H7 (cell line): ENCODE measurements at regions not wholly inside any gene's neighbourhood (a gene's known extent, or its start where the extent isn't known, plus 50 kb on each side); places are given as distances from the start of the nearest gene placed in this dataset.
"Not testable (repeated sequence)": the region's sequence is repeated elsewhere in the genome, so short reads cannot be mapped to it uniquely, and the experiment has no call there.

ENCODE experiments used
- DNase-seq: peaks from one replicate; pipeline ENCODE4 v3.0.0; 2012
- H3K27me3 ChIP-seq: 2 replicates; pipeline ENCODE4 v1.6.0; 2011; ENCODE audit warnings: mild to moderate bottlenecking, low read length; ENCODE audit not compliant: control insufficient read depth, insufficient read depth
- H3K36me3 ChIP-seq: replicated peaks from 2 replicates; pipeline ENCODE4 v1.5.1; 2011; ENCODE audit warnings: low read length; ENCODE audit not compliant: control insufficient read depth, insufficient read depth
- H3K4me3 ChIP-seq: 2 replicates; pipeline ENCODE4 v1.5.1; 2011; ENCODE audit warnings: low read depth, mild to moderate bottlenecking, control low read depth, low read length, moderate library complexity; ENCODE audit not compliant: insufficient read depth

DNA sequence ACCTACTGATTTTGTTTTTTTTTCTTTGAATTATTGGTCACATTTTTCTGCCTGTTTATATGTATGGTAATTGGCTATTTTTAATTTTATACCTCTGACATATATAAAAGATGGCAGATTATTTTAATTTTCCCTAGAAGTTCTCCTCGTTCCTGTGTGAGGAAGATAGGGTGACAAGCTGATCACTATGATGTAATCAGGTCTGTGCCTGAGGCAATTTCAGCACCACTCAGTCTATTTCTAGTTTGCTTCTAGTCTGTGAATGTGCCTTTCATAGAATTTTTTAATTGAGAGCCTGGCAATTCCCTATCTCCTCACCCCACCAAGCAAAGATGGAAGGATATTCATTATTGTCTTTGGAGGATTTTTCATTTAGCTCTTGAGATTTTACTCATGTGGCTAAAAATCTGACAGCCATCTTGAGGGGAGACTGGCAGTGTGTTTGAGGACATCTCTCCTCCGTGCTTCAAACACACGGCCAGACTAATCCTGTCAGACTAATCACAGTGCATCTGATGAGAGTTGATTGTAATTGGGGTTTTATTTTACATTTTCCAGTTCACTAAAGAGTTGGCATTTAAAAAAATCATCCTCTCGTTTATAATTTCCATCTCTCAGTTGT is 500.3 kb downstream of the TRIML1 start:
- H3K27me3 ChIP-seq = no peaks in the 10 kb centered on the region; the same call in 1 of the 2 replicates
- H3K36me3 ChIP-seq = no peaks in the 10 kb centered on the region
- no peak for DNase-seq

DNA sequence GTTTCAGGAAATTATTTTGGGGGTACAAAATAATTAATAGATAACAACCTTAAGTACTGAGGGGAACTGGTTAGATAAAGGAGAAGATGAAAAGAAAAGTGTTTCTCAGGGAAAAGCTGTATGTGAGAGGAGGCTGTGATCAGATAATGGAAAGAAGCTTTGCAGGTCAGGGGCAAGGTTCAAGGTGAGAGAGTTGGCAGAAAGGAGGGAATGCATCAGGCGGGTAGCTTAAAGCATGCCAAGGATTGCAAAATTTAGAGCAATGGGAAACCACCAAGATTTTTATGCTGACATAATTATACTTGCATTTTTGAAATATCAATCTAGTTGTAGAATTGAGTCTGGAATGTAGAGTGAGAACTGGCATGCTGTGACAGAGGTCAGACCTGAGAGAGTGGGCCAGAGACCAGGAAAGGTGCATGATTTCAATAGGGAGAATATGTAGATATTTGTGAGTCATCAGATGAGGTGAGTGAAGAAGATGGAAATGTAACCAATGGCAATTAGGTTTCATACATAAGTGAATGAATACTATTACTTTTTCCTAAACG is 508.7 kb downstream of the TRIML1 start:
- no peaks in the 10 kb centered on the region for H3K36me3 ChIP-seq
- no peak overlapping the region for H3K4me3 ChIP-seq
- H3K27me3 ChIP-seq = no peaks in the 10 kb centered on the region
- DNase-seq = no peak

More for the DNA sequence above, 500.3 kb downstream of the TRIML1 start:
- no peak overlapping the region for H3K4me3 ChIP-seq

DNA sequence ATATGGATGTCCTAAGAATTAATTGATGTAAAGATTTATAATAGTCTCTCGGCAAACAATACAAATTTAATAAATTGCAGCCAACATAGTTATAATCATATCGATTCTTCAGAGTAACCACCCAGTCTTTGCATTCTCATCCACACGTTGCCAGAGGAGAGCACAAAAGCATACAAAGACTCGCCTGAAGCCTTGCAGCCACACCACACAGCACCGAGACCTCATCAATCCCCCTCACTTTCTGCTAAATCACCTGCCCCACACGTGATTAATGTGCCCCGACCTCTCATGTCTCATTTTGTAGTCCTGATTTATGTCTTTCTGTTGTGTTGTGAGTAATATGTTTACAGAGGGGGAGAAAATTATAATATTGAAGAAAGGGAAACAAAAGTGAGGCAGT is 510.4 kb downstream of the TRIML1 start:
- no peak for DNase-seq
- no peaks in the 10 kb centered on the region for H3K27me3 ChIP-seq
- H3K4me3 ChIP-seq = no peak overlapping the region
- no peaks in the 10 kb centered on the region for H3K36me3 ChIP-seq

DNA sequence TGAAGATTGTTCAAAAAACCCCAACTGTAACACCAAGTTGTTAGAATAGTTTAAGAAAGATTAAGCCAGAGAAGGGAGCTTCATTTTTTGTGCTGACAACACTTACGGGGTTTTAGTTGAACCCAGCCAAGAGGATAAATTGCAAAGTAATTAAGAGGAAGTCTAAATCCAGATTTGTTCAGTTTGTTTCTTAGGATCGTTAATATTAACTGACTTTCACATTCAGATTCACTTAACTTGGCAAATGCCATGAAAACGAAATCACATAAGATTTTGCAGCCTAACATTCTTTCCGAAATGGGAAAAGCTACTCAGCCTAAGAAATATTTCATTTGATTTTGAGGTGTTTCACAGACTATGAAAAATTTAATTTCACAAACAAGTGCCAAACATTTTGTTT is 511.3 kb downstream of the TRIML1 start:
- H3K4me3 ChIP-seq = no peak overlapping the region
- DNase-seq = no peak
- H3K36me3 ChIP-seq = no peaks in the 10 kb centered on the region
- no peaks in the 10 kb centered on the region for H3K27me3 ChIP-seq

DNA sequence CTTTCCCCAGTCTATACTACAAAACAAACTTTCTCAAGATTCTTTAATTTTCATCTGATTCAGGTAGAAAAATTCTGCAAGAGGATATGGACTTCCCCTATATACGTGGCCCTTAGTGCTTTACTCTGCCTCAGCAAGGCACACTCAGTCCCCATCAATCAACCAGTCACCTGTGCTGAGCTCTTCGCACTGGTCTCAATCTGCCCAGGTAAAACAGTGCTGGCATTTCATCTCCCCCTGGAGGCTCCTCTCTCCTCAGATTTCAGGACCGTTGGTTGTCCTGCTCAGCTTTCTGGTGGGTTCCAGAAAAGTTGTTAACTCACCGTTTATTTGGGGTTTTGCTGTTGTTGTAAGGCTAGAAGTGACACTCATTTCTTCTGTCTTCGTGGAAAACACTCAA is 518.1 kb downstream of the TRIML1 start:
- Histone ChIP-seq H3K27me3 (no peaks in the 10 kb centered on the region), H3K36me3 (no peaks in the 10 kb centered on the region), H3K4me3 (no peak overlapping the region)
- DNase-seq = peak; percentile 38

DNA sequence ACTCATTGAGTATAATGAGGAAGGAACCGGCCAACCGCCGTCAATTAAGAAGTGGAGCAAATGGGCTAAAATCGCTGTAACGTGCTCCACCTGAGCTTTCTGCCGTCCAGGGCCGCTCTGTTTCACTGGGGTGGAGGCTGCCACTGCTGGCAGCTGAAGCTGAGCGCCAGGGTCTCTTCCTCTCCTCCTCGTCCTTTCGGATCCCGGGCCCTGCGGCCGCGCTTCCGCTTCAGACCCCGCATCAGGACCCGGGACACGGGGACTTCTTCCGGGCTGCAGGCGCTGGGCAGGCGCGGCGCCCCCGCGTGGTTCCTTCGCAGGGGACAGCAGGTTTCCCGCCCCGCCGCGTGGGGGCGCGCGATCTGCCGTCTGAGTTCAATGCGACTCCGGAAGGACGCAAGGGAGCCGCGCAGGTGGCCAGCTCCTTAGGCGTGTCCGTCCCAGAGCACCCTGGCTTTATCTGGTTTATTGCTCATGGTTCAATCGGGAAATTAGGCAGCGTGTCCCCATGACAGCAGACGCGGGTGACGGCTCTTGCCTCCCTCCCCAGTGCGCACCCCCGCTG is 519.8 kb downstream of the TRIML1 start:
- no peaks in the 10 kb centered on the region for H3K36me3 ChIP-seq
- DNase-seq = peak; percentile 71

DNA sequence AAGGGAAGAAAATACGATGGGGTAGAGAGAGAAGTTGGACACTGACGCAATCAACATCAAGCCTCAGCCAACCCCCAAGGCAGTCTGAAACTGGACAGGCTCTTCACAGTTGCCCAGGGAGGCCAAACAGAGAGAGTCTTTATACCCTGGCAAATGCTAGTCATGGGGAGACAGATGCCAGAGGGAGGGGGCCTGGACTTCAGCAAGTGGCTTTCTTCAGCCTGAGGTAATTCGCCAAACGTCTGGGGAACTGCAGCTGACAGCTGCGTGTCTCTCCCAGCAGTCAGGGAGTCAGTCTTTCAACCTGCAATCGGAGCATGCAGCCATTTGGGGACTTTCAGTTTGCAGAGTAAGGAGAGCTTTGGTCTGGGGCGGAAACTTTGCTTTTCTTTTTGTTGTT is 521.6 kb downstream of the TRIML1 start:
- DNase-seq = no peak
- H3K27me3 ChIP-seq = no peaks in the 10 kb centered on the region
- no peak overlapping the region for H3K4me3 ChIP-seq
- no peaks in the 10 kb centered on the region for H3K36me3 ChIP-seq

More for the DNA sequence above, 519.8 kb downstream of the TRIML1 start:
- Histone ChIP-seq H3K27me3 (no peaks in the 10 kb centered on the region), H3K4me3 (no peak overlapping the region)

DNA sequence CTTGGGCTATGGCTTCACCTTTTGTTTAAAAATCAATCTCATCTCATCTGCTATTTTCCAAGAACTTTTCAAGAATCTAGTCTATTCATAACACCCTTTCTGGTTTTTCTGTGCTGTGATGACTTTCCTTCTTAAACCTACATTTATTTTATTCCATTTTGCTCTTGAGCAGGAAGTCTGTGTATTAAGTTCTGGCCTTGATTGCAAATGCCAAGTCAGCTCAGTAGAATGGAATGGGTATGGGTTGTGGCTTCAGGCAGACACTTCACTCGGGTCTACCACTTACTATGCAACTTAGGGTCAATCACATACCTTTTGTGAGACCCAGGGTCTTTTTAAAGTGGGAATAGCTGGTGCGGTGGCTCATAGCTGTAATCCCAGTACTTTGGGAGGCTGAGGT is 522.3 kb downstream of the TRIML1 start:
- Histone ChIP-seq H3K27me3 (no peaks in the 10 kb centered on the region), H3K4me3 (no peak overlapping the region), H3K36me3 (no peaks in the 10 kb centered on the region)
- DNase-seq = no peak

DNA sequence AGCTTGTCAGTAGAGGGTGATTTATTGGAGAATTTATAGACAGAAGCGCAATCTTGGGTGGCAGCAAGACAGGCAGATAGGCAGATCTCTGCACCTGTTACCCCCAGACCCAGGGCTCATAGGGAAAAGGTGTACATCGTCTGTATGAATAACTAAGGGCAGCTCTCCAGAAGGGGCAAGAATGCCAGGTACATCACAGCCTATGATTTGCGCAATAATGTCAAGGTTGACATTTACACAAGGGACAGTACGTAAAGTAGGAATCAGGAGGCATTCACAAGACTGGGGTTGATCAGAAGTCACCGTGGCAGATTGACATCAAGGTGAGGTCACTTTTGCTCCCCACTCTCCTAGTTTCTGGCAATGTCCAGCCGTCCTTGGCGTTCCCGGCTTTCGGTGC is 524.1 kb downstream of the TRIML1 start:
- no peak for DNase-seq
- no peaks in the 10 kb centered on the region for H3K36me3 ChIP-seq
- no peak overlapping the region for H3K4me3 ChIP-seq
- no peaks in the 10 kb centered on the region for H3K27me3 ChIP-seq

DNA sequence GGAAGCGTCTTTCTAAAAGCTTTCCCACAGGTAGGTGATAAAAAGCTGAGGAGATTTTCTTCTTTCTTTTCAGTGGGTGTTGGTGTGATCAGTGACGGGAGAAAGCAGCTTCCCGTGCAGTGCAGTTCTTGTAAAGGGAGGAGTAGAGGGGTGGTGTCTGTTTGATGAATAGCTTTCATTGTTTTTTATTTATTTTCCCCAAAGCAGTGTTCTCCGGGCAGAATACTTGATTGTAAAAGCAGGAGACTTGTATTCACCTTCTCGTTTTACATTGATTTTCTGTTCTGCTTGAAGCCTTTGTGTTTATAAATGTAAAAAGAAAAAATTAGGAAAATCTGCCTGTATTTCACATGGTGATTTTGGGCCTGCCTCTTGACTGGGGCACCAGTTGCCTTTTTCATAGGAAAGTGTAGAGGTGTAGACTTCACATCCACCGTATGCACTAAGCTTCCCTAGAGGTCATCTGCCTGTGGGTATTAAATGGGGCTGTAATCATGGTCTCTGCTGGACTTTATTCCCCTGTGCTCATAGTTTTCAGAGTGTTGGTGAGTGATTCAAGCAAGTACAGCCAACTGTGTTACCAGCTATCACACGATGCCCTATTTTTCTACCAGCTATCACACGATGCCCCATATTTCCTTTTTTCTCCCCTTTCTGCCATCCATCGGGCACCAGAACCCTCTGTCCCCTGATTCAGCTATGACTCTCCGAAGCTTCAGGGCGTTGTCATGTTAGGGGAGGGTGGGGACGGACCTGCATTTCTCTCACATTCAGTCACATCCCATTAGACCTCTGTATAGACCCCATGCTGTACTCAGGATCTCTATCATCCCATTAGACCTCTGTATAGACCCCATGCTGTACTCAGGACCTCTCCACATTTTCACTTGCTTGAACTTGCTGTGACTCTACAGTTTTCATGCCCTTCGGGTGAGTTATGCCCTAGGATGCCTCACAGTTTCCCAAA is 526.5 kb downstream of the TRIML1 start:
- H3K4me3 ChIP-seq = no peak overlapping the region
- DNase-seq = no peak
- H3K27me3 ChIP-seq = no peaks in the 10 kb centered on the region
- no peaks in the 10 kb centered on the region for H3K36me3 ChIP-seq

DNA sequence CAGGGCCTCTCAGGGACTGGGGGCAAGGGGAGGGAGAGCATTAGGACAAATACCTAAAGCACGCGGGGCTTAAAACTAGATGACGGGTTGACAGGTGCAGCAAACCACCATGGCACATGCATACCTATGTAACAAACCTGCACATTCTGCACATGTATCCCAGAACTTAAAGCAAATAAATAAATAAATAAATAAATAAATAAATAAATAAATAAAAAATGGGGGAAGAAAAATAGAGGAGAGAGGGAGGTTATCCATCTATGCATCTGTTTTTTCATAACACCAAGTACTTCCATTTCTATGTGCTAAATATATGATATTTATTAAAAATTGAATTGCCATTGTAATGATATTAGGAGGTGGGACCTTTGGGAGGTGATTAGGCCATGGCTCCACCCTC is 539.5 kb downstream of the TRIML1 start:
- H3K27me3 ChIP-seq, H3K4me3 ChIP-seq, H3K36me3 ChIP-seq, DNase-seq: not testable (repeated sequence)

DNA sequence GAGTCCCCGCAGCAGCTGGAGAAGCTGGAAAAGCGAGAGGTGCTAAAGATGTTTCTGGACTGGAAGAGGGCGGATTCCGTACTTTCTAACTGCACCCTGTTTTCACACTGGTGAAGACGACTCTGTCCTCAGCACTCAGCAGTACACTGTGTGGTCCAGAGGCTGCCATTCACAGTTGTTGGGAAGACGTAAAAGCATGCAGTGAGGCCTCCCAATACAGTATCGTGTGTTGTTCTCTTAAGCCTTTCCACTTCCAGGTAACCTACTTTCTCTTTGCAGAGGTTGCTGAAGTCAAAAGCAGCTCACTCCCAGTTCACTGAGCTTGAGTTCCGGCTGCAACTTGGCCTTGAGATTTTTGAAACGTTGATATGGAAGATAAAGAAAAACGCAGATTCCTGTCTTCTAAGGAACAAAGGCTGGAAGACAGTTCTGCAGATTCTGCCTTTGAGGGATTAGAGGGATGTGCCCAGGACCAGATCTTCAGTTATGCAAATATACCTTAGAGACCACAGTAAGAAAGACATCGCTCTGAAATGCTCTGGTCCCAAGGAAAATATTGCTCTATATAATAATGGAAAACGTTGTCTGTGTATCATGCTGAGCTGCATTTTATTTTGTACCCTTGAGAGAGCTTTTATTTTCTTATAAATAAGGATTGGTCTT is 540.9 kb downstream of the TRIML1 start:
- H3K36me3 ChIP-seq = no peaks in the 10 kb centered on the region
- H3K27me3 ChIP-seq = no peaks in the 10 kb centered on the region
- H3K4me3 ChIP-seq = no peak overlapping the region
- no peak for DNase-seq

DNA sequence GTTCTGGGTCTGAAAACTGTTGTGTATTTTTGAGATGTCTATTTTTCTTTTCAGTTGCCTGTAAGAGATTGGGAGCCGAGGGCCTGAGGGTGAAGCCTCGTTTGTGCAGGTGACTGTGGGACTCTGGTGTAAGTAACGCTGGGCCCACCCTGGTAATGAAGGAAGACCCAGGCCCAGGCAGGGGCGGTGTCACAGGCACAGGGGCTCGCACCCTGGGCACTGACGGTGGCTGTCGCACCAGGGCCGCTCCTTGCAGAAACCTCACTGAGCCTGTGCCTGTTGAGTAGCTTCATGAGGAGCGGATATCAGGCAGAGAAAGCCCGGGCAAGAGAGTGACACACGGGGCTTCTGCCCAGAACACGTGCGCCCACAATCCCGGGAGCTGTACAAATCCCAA is 541.4 kb downstream of the TRIML1 start:
- no peak overlapping the region for H3K4me3 ChIP-seq
- H3K36me3 ChIP-seq = no peaks in the 10 kb centered on the region
- DNase-seq = no peak
- no peaks in the 10 kb centered on the region for H3K27me3 ChIP-seq

DNA sequence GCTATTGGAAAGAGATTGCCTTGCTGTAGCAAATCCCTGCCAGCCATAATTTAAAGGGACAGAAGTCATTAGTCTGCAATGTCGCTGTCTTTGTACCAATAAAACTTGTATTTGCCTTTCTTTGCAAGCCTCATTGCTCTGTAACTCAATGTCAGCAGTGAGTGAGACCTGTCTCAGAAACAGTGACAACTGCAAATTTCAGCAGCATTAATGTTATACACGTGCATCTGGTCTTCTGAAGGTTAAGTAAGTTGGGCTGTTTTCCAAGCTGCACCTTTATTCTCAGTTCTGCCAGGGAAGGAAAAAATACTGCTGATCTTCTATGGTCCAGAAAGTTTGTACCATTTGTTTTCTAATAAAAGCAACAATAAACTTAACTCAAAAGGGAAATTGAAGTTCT is 543.1 kb downstream of the TRIML1 start:
- Histone ChIP-seq H3K27me3 (no peaks in the 10 kb centered on the region), H3K36me3 (no peaks in the 10 kb centered on the region), H3K4me3 (no peak overlapping the region)
- no peak for DNase-seq
